Heart left ventricle (tissue), 13 donors: ENCODE measurements at regions not wholly inside any gene's neighbourhood (a gene's known extent, or its start where the extent isn't known, plus 50 kb on each side); places are given as distances from the start of the nearest gene placed in this dataset.

ENCODE experiments used
- CTCF ChIP-seq, 12 donors: fragments of 200-600 bp; sonication (generic) in 4 of 12; IDR thresholded peaks; one replicate each; pipeline versions ENCODE4 v1.5.0 to v1.8.0; 2018 to 2022; ENCODE audit warnings: antibody characterized with exemption in 12 of 12, mild to moderate bottlenecking in 5 of 12
- POLR2A ChIP-seq, 2 donors: fragments of 450-650 bp; IDR thresholded peaks; one replicate each; pipeline ENCODE4 v1.6.1; 2017; ENCODE audit warnings: antibody characterized with exemption in 2 of 2, mild to moderate bottlenecking in 2 of 2, moderate library complexity in 2 of 2
- donor health status: ischemic (EF 13 %, LVEDD 7.1; RV severe dilation, severe dysfunction).
- donor health status: DM: no; HTN: yes; CAD: no.
- donor health status: DM: no; HTN: no; CAD: no.
- donor health status: ischemic (EF 25% LVEDD 6.9; RV normal size, moderate dysfunction).
- donor health status: ischemic (EF 25% LVEDD 5.7; RV mildly dilated, moderate dysfunction).
- donor health status: ischemic (EF 35%, LVEDD 5.7; RV mildly dilated, moderate dysfunction).
- donor health status: nonischemic (EF 11% LVEDD 7.7; RV severe dilation, severe dysfunction).
- donor health status: DM: yes; HTN: yes; CAD: no.
- donor health status: PGD.
- donor health status: ischemic (EF 29% LVEDD 5.4; RV normal size, mild dysfunction).
- donor health status: nonischemic (EF 23%, LVEDD 6.1; RV moderate dilation, normal function).

- TF ChIP-seq CTCF (IDR thresholded peaks at IDR 0.05): no peak
- no peak for TF ChIP-seq POLR2A (IDR thresholded peaks at IDR 0.05)
Measured at GRCh38 chr13:63149375-63149774, 1733.7 kb upstream of the PCDH20 start.
